Sigmoid colon (tissue), 6 donors: ENCODE measurements at regions not wholly inside any gene's neighbourhood (a gene's known extent, or its start where the extent isn't known, plus 50 kb on each side); places are given as distances from the start of the nearest gene placed in this dataset.

Experiments
- DNase-seq: peaks from one replicate; pipeline ENCODE4 v3.0.0-alpha.2; 2019
- H3K27ac ChIP-seq, 4 donors: fragments of 200-600 bp; sonication (generic); one replicate each; pipeline ENCODE4 v1.5.1; 2016 to 2019; ENCODE audit warnings: mild to moderate bottlenecking in 1 of 4
- H3K27me3 ChIP-seq, 3 donors: fragments of 200-600 bp; sonication (generic); one replicate each; pipeline ENCODE4 v1.5.1; 2019; ENCODE audit warnings: mild to moderate bottlenecking in 1 of 3
- H3K36me3 ChIP-seq, 4 donors: fragments of 200-600 bp; sonication (generic); one replicate each; pipeline ENCODE4 v1.5.1; 2016 to 2019
- H3K4me1 ChIP-seq, 4 donors: fragments of 200-600 bp; sonication (generic); one replicate each; pipeline ENCODE4 v1.5.1; 2017 to 2019
- H3K4me3 ChIP-seq, 4 donors: fragments of 200-600 bp; sonication (generic); one replicate each; pipeline ENCODE4 v1.5.1; 2017 to 2019; ENCODE audit warnings: mild to moderate bottlenecking in 2 of 4, moderate library complexity in 1 of 4
- H3K9me3 ChIP-seq, 4 donors: fragments of 200-600 bp in 3 of 4; sonication (generic) in 3 of 4; one replicate each; pipeline versions ENCODE4 v1.5.1 to v1.6.1; 2013 to 2019
- CTCF ChIP-seq, 4 experiments: fragments of 450-650 bp in 3 of 4; fragments of 200-600 bp in 1 of 4; IDR thresholded peaks; one replicate each; pipeline ENCODE4 v1.5.1; 2016 to 2019; ENCODE audit warnings: antibody characterized with exemption in 4 of 4, mild to moderate bottlenecking in 3 of 4, moderate library complexity in 2 of 4
- EP300 ChIP-seq, 4 donors: sonication (generic); formaldehyde crosslinking; IDR thresholded peaks; one replicate each; pipeline ENCODE4 v1.6.1; 2017; ENCODE audit warnings: antibody characterized with exemption in 4 of 4
- POLR2A ChIP-seq, 2 donors: fragments of 450-650 bp; IDR thresholded peaks; one replicate each; pipeline ENCODE4 v1.6.1; 2016; ENCODE audit warnings: antibody characterized with exemption in 2 of 2, mild to moderate bottlenecking in 2 of 2, moderate library complexity in 2 of 2
- POLR2AphosphoS5 ChIP-seq, 4 donors: sonication (generic); formaldehyde crosslinking; IDR thresholded peaks; one replicate each; pipeline ENCODE4 v1.6.1; 2017; ENCODE audit warnings: antibody characterized with exemption in 4 of 4
- WGBS, 2 donors: extraction: QIAGEN DNeasy Blood & Tissue Kit; methylation state at CpG; one replicate each; pipeline ENCODE4 v1.1.7; 2013; 5-methylcytosine and 5-hydroxymethylcytosine counted together
- intact Hi-C: fragments of 100-400 bp; cut with DNase I; formaldehyde crosslinking; loops from one replicate; pipeline ENCODE4 v1.15.1; 2023
- donor health status: healthy with polysubstance abuse.
- donor health status: healthy.

GRCh38 chr3:76152028-76152427 is 366.7 kb upstream of the ZNF717 start:
- no peaks in the 10 kb centered on the region for H3K4me1 ChIP-seq
- H3K27me3 ChIP-seq = no peaks in the 10 kb centered on the region
- H3K27ac ChIP-seq = no peak overlapping the region
- 82 to 86% methylated on average over 1 of the region's 1 CpG for WGBS, 2 donors
- peaks cover 0 to 1% (median 0%) of the 10 kb centered on the region in 4 donors for H3K9me3 ChIP-seq
- TF ChIP-seq EP300 (IDR thresholded peaks at IDR 0.05) (no peak), POLR2A (IDR thresholded peaks at IDR 0.05) (no peak), POLR2AphosphoS5 (IDR thresholded peaks at IDR 0.05) (no peak), CTCF (IDR thresholded peaks at IDR 0.05) (no peak)
- no peak for DNase-seq
- no peak overlapping the region for H3K4me3 ChIP-seq
- no peaks in the 10 kb centered on the region for H3K36me3 ChIP-seq
- intact Hi-C loops = no loop called here

- Histone ChIP-seq H3K4me1 (no peaks in the 10 kb centered on the region), H3K27me3 (no peaks in the 10 kb centered on the region), H3K27ac (no peak overlapping the region), H3K9me3 (no peaks in the 10 kb centered on the region), H3K36me3 (no peaks in the 10 kb centered on the region), H3K4me3 (no peak overlapping the region)
- intact Hi-C loops = no loop called here
- TF ChIP-seq POLR2AphosphoS5 (IDR thresholded peaks at IDR 0.05) (no peak), EP300 (IDR thresholded peaks at IDR 0.05) (no peak), CTCF (IDR thresholded peaks at IDR 0.05) (no peak), POLR2A (IDR thresholded peaks at IDR 0.05) (no peak)
- no peak for DNase-seq
Observed at GRCh38 chr3:76161856-76162255, 376.5 kb upstream of the ZNF717 start.

- H3K36me3 ChIP-seq = no peaks in the 10 kb centered on the region
- no peaks in the 10 kb centered on the region for H3K27me3 ChIP-seq
- intact Hi-C loops = no loop called here
- H3K4me3 ChIP-seq = no peak overlapping the region
- H3K27ac ChIP-seq = no peak overlapping the region
- no peak for DNase-seq
- no peaks in the 10 kb centered on the region for H3K4me1 ChIP-seq
- 88 to 97% methylated on average over 3 of the region's 3 CpGs for WGBS, 2 donors
- no peak for TF ChIP-seq POLR2AphosphoS5 (IDR thresholded peaks at IDR 0.05)
- no peak for TF ChIP-seq CTCF (IDR thresholded peaks at IDR 0.05)
- TF ChIP-seq EP300 (IDR thresholded peaks at IDR 0.05) = no peak
- TF ChIP-seq POLR2A (IDR thresholded peaks at IDR 0.05) = no peak
- H3K9me3 ChIP-seq = no peaks in the 10 kb centered on the region
Observed at GRCh38 chr3:76171647-76172046, 386.3 kb upstream of the ZNF717 start.

- Histone ChIP-seq H3K4me3 (no peak overlapping the region), H3K36me3 (no peaks in the 10 kb centered on the region), H3K4me1 (no peaks in the 10 kb centered on the region), H3K9me3 (peaks cover 0 to 2% (median 0%) of the 10 kb centered on the region in 4 donors), H3K27ac (no peak overlapping the region), H3K27me3 (no peaks in the 10 kb centered on the region)
- intact Hi-C loops = no loop called here
- no peak for DNase-seq
- TF ChIP-seq EP300 (IDR thresholded peaks at IDR 0.05) (no peak), CTCF (IDR thresholded peaks at IDR 0.05) (no peak), POLR2AphosphoS5 (IDR thresholded peaks at IDR 0.05) (no peak), POLR2A (IDR thresholded peaks at IDR 0.05) (no peak)
- WGBS, 2 donors = 64 to 71% methylated on average over 4 of the region's 4 CpGs
Observed at GRCh38 chr3:76177610-76178009, 392.3 kb upstream of the ZNF717 start.

GRCh38 chr3:76178412-76178811 is 393.1 kb upstream of the ZNF717 start:
- peaks cover 0 to 2% (median 0%) of the 10 kb centered on the region in 4 donors for H3K9me3 ChIP-seq
- intact Hi-C loops = no loop called here
- no peak overlapping the region for H3K27ac ChIP-seq
- no peaks in the 10 kb centered on the region for H3K36me3 ChIP-seq
- H3K27me3 ChIP-seq = no peaks in the 10 kb centered on the region
- DNase-seq = no peak
- TF ChIP-seq POLR2AphosphoS5 (IDR thresholded peaks at IDR 0.05) = no peak
- TF ChIP-seq CTCF (IDR thresholded peaks at IDR 0.05) = no peak
- no peak for TF ChIP-seq EP300 (IDR thresholded peaks at IDR 0.05)
- TF ChIP-seq POLR2A (IDR thresholded peaks at IDR 0.05) = no peak
- no peak overlapping the region for H3K4me3 ChIP-seq
- no peaks in the 10 kb centered on the region for H3K4me1 ChIP-seq
- 76 to 84% methylated on average over 3 of the region's 3 CpGs for WGBS, 2 donors
